HG03045 (cell line): ENCODE measurements at regions not wholly inside any gene's neighbourhood (a gene's known extent, or its start where the extent isn't known, plus 50 kb on each side); places are given as distances from the start of the nearest gene placed in this dataset.

Experiments
- ATAC-seq: cut with Tn5 transposase; IDR thresholded peaks from one replicate; pipeline ENCODE4 v1.9.1; 2021; ENCODE audit warnings: mild to moderate bottlenecking, moderate library complexity; ENCODE audit not compliant: unreplicated experiment

- ATAC-seq = no peak
Measured at GRCh38 chr20:50257860-50258259, 67.2 kb downstream of the CEBPB start.

GRCh38 chr20:50258790-50259483, 68.3 kb downstream of the CEBPB start:
- no peak for ATAC-seq

GRCh38 chr20:50259705-50260478, 69.3 kb downstream of the CEBPB start:
- no peak for ATAC-seq

- no peak for ATAC-seq
Measured at GRCh38 chr20:50260479-50261221, 70.0 kb downstream of the CEBPB start.

- no peak for ATAC-seq
Measured at GRCh38 chr20:50261471-50262212, 71.0 kb downstream of the CEBPB start.

GRCh38 chr20:50263831-50264230, 73.2 kb downstream of the CEBPB start:
- ATAC-seq = no peak

DNA sequence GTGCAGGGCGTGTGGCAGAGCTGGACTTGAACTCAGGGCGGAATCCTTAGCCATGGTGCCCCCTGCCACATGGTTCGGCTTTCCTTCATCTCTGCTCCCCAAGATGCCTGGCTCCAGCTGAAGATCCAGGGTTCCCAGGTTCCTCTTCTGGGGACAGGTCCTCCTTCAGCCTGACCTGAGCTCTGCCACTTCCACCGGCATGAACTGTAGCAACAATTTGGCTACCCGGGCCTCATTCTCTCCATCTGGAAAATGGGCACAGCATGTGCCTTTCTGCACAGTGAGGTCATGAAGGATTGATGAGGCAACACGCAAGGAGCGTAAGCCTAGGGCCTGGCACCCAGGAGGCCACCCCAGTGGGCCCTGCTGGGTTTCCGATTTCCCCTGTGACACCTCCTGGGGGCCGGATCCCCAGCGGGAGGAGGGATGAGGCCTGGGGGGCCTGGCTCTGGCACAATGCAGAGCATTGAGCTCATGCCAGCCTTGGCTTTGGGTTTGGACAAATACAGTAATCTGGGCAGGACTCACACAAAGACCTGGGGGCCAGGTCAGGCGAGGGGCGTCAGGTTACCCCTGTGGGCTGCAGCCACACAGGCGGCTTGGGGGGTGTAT, 74.0 kb downstream of the CEBPB start:
- ATAC-seq = no peak

DNA sequence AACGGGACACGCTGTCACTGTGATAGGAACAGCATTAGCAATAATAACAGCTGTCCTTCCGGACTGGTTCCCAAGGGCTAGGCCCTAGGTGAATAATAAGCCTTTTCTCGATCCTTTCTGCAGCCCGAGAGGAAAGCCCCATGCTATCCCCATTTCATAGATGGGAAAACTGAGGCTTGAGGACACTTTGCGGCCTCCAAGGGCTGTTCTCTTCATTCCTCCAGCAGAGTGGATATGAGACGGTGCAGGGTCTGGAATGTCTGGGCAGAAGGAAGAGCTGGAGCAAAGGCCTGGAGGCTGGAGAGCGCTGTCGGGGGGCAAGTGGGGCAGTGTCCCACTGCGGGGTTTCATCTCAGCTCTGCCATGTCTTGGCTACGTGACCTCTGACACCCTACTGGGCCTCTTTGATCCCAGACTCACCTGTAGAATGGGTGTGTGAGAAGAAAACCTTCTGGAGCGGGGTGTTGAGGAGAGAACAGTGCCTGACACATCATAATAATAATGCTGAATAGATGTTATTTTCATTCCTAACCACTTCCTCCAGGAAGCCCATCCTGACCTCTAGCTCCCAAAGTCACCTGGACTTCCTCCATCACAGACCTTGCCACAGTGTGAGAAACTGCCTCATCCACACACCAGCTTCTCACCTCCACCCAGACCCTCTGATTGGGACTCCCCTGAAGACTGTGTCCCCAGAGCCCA, 74.8 kb downstream of the CEBPB start:
- ATAC-seq = no peak

- no peak for ATAC-seq
Measured at GRCh38 chr20:50266293-50267040, 75.8 kb downstream of the CEBPB start.

DNA sequence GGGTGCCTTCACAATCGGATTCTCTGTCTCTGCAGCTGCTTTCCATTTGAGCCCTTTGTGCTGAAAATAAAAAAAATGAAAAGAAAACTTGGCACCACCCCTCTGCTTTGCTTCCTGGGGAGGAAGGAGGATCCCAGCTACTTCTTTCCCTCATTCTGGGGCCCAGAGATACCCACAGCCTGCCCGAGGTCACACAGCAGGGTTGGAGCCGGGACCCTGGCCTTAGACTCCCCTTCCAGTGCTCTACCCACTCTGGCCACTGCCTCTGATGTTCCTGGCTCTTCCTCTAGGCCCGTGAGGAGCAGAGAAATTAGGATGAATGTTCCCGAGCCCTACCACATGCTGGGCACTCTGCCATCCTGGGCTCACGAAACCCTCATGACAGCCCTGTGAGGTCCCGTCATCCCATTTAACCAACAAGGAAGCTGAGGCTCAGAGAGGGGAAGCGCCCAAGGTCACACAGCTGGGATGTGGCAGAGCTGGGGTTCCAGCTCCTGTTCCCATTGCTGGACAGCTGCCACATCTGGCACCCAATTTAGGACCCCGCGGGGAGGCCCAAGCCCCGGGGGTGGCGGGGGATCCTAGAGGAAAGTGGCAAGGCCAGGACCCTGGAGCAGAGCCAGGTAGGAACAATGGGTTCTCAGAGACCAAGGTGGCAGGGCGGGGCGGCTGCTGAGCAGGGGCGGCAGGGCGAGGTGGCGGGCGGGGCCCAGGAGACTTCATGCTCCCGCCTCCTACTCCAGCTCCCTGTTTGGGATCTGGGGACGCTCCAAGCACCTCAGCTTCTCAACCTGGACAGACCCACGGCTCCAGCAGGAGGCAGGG, 76.6 kb downstream of the CEBPB start:
- ATAC-seq = no peak

- ATAC-seq = no peak
Measured at GRCh38 chr20:50267866-50268219, 77.2 kb downstream of the CEBPB start.

DNA sequence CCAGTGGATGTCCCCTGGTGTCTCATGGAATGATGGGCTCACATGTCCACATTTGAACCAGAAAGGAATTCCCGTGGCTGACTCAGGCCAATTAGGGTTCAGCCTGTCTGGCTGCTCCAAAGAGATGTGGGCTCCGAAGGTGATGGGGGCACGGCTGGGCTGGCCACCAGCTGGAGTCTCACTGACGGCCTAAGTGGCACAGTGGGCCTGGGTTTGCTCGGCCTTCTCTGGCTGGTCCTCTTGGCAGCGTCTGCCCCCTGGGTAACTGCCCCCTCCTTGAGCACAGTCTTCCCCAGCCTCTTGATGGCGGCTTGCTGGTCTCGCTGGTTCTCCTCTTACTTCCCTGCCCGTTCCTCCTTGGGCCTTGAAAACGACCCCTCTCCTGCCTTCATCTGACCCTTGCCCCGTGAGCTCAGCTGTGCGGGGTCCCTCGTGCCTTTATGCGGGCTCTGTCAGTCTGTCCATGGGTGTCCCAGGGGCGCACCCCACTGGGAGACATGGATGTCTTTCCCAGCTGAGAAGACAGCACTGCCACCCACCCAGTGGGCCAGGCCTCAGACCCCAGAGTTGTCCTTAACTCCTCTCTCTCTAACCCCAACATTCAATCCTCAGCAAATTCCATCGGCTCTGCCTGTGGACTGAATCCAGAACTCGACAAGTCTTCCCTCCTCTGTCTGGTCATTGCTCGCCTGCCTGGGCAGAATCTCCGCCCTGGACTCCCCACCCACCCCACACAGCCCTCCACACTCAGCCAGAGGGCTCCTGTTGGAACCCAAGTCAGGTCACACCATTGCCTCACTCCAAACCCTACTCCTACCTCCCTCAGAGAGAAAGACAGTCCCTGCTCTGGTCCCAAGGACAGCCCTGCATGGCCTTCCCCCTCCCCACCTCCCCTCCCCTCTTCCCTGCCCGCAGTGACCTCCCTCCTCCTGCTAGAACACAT, 78.7 kb downstream of the CEBPB start:
- no peak for ATAC-seq

DNA sequence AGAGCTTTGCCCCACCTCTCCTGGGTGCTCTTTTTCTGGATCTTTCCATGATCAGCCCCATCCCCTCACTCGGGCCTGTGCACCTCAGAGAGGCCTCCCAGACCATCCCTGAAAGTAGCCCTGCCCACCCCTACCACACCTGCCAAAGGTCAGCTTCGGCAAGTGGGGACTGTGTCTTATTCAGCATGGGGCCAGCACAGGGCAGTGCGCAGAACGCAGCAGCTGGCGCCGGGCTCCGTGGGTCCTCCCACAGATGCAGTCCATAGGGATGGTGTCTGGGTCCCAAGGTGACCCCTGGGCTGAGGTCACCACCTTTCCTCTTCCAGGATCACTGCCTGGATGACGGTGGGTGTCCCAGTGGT, 79.4 kb downstream of the CEBPB start:
- no peak for ATAC-seq

- no peak for ATAC-seq
Measured at GRCh38 chr20:50270569-50270968, 79.9 kb downstream of the CEBPB start.

DNA sequence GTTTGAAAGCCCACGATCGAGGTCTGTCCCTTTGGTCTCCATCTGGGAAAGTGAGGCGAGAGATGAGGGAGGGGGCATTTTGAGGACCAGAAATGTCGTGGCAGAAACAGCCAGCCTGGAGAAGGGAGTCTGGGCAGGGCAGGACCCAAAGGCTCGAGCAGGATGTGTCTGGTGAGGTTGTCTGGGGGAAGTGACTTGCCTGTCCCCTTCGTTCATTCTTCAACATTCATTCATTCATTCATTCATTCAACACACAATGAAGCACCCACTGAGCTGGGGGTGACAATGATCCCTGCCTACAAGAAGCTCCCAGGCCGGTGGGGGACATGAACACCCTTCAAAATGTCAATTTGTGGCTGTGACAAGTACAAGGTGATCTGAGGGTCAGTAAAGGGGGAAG, 80.5 kb downstream of the CEBPB start:
- no peak for ATAC-seq

DNA sequence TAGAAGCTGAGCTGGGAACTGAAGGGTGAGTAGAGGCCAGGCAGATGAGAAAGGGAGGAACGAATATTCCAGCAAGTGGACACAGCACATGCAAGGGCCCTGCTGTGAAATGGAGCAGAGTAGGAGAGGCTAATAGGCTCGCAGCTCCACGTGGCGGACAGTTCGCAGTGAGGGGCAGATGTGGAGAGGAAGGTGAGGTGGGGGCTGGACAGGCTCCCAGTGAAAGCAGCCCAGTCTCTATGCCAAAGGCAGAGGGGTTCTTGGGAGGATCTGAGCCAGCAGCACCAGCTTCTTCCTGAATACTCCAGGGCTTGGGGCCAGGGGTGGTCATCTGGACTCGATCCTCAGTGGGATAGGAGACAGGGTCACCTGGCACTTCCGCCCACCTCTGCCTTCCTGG, 81.0 kb downstream of the CEBPB start:
- ATAC-seq = no peak

DNA sequence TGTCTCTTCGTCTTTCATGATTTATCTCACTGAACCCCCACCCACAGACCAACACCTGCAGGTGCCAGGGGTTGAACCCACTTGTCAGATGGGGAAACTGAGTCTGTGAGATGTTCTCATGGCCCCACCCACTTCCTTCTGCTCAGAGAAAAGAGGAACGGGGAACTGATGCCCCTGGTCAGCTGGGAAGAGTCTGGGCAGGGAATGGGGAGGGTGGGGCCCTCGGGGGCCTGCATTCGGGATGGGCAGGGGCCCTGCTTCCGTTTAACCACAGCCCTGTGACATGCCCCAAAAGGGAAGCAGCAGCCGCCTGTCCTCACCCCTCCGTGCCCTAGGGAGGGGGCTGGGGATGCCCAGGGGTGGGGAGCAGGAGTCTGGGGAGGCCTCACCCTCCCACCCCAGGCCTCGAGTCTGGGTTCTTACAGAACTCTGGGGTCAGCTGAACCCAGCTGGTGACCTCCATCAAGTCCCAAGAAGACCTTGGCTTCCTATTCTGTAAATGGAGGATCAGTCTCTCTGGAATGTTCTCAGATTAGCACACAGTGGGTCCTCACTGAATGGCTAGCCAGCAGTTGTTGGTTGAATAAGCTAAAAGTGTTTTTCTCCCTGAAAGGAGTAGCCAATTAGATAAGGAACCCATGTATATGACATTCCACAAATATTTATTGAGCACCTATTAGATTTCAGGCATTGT, 81.5 kb downstream of the CEBPB start:
- ATAC-seq = no peak
